Neural cell (in vitro differentiated cells): ENCODE measurements at regions not wholly inside any gene's neighbourhood (a gene's known extent, or its start where the extent isn't known, plus 50 kb on each side); places are given as distances from the start of the nearest gene placed in this dataset.

Experiments used
- EP300 ChIP-seq: fragments of 450-650 bp; conservative IDR thresholded peaks from 2 replicates; pipeline ENCODE4 v1.6.1; 2014; ENCODE audit warnings: antibody characterized with exemption, mild to moderate bottlenecking, moderate library complexity; ENCODE audit not compliant: poor library complexity, severe bottlenecking
- EZH2 ChIP-seq: fragments of 200-600, 300-800 bp; shearing (Covaris generic), sonication (generic); IDR thresholded peaks from 2 replicates; pipeline ENCODE4 v1.6.1; 2014; ENCODE audit warnings: antibody characterized with exemption, low read length, borderline replicate concordance, mild to moderate bottlenecking; ENCODE audit not compliant: insufficient read depth, poor library complexity, severe bottlenecking
- MXI1 ChIP-seq: fragments of 450-650 bp; conservative IDR thresholded peaks from 2 replicates; pipeline ENCODE4 v1.6.1; 2014; ENCODE audit warnings: antibody characterized with exemption, mild to moderate bottlenecking; ENCODE audit not compliant: poor library complexity, severe bottlenecking
- POLR2AphosphoS5 ChIP-seq: IDR thresholded peaks from 2 replicates; pipeline ENCODE4 v1.6.1; 2012
- SMC3 ChIP-seq: fragments of 450-650 bp; conservative IDR thresholded peaks from 2 replicates; pipeline ENCODE4 v1.6.1; 2014; ENCODE audit warnings: antibody characterized with exemption, mild to moderate bottlenecking, moderate library complexity; ENCODE audit not compliant: poor library complexity
- TF ChIP-seq, protein P1 (sequence below): fragments of 450-650 bp; IDR thresholded peaks from 2 replicates; pipeline ENCODE4 v1.5.1; 2014; ENCODE audit warnings: antibody characterized with exemption, mild to moderate bottlenecking, moderate library complexity; ENCODE audit not compliant: poor library complexity, severe bottlenecking
- TF ChIP-seq, protein P2 (sequence below): IDR thresholded peaks from 2 replicates; pipeline ENCODE4 v1.6.1; 2012; ENCODE audit warnings: borderline replicate concordance

DNA sequence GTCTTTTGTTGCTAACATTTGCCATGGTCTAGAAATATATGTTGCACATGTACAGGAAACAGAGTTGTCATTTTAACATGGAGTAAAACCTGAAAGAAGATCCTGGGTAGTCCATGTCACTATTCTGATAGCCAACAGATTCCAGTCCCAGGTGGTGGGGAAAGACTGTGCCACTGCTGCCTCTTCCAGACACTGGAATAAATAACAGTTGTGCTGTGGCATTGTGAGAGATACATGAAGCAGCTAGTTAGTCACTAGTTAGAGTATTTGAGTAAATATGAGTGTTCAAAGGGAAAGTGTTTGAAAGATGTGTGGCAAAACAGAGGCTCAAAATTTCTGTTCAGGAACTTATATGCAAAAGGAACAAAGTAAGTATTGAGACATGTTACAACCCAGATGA is 1408.3 kb downstream of the EFNA5 start:
- TF ChIP-seq POLR2AphosphoS5 (no peak), EZH2 (no peak), MXI1 (no peak), SMC3 (no peak), EP300 (no peak)
- TF ChIP-seq, protein P1, sequence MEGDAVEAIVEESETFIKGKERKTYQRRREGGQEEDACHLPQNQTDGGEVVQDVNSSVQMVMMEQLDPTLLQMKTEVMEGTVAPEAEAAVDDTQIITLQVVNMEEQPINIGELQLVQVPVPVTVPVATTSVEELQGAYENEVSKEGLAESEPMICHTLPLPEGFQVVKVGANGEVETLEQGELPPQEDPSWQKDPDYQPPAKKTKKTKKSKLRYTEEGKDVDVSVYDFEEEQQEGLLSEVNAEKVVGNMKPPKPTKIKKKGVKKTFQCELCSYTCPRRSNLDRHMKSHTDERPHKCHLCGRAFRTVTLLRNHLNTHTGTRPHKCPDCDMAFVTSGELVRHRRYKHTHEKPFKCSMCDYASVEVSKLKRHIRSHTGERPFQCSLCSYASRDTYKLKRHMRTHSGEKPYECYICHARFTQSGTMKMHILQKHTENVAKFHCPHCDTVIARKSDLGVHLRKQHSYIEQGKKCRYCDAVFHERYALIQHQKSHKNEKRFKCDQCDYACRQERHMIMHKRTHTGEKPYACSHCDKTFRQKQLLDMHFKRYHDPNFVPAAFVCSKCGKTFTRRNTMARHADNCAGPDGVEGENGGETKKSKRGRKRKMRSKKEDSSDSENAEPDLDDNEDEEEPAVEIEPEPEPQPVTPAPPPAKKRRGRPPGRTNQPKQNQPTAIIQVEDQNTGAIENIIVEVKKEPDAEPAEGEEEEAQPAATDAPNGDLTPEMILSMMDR, result no peak
- TF ChIP-seq, protein P2, sequence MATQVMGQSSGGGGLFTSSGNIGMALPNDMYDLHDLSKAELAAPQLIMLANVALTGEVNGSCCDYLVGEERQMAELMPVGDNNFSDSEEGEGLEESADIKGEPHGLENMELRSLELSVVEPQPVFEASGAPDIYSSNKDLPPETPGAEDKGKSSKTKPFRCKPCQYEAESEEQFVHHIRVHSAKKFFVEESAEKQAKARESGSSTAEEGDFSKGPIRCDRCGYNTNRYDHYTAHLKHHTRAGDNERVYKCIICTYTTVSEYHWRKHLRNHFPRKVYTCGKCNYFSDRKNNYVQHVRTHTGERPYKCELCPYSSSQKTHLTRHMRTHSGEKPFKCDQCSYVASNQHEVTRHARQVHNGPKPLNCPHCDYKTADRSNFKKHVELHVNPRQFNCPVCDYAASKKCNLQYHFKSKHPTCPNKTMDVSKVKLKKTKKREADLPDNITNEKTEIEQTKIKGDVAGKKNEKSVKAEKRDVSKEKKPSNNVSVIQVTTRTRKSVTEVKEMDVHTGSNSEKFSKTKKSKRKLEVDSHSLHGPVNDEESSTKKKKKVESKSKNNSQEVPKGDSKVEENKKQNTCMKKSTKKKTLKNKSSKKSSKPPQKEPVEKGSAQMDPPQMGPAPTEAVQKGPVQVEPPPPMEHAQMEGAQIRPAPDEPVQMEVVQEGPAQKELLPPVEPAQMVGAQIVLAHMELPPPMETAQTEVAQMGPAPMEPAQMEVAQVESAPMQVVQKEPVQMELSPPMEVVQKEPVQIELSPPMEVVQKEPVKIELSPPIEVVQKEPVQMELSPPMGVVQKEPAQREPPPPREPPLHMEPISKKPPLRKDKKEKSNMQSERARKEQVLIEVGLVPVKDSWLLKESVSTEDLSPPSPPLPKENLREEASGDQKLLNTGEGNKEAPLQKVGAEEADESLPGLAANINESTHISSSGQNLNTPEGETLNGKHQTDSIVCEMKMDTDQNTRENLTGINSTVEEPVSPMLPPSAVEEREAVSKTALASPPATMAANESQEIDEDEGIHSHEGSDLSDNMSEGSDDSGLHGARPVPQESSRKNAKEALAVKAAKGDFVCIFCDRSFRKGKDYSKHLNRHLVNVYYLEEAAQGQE, result no peak
